ENCODE measurements at regions not wholly inside any gene's neighbourhood (a gene's known extent, or its start where the extent isn't known, plus 50 kb on each side); places are given as distances from the start of the nearest gene placed in this dataset.

- Histone ChIP-seq H3K4me3 (ENCODE audit: low read depth, low read length) (no peak overlapping the region), H3K4me1 (no peaks in the 10 kb centered on the region), H3K36me3 (ENCODE audit: control insufficient read depth, insufficient read depth, low read length) (no peaks in the 10 kb centered on the region), H3K9me3 (no peaks in the 10 kb centered on the region), H3K27me3 (replicated peaks; ENCODE audit: control insufficient read depth, insufficient read depth, low read length) (no peaks in the 10 kb centered on the region)
- Mint-ChIP-seq H3K27me3 (ENCODE audit: insufficient read depth, unreplicated experiment) (peaks cover 3% of the 10 kb centered on the region), H3K36me3 (ENCODE audit: insufficient read depth, unreplicated experiment) (no peaks in the 10 kb centered on the region), H3K27ac (ENCODE audit: unreplicated experiment) (no peak overlapping the region), H3K4me3 (ENCODE audit: unreplicated experiment) (no peak overlapping the region), H3K9me3 (ENCODE audit: unreplicated experiment) (no peaks in the 10 kb centered on the region), H3K4me1 (ENCODE audit: low read depth, unreplicated experiment) (no peaks in the 10 kb centered on the region)
- intact Hi-C loops (cut with micrococcal nuclease; ENCODE audit: unreplicated experiment), result no loop called here
- BruUV-seq (replicated peaks), result no TSS peak
- ChIA-PET CTCF (no interaction called here), POLR2A (no interaction called here)
- TF ChIP-seq CTCF (IDR thresholded peaks at IDR 0.05; ENCODE audit: insufficient read depth in 1 of 2, low read depth in 1 of 2, low read length in 1 of 2, severe bottlenecking in 1 of 2, unreplicated experiment in 1 of 2), result no peak
- no peak for DNase-seq
Measured at GRCh38 chr3:99069973-99070372, 168.5 kb upstream of the DCBLD2 start.

- Mint-ChIP-seq H3K9me3 (ENCODE audit: unreplicated experiment) (no peaks in the 10 kb centered on the region), H3K36me3 (ENCODE audit: insufficient read depth, unreplicated experiment) (no peaks in the 10 kb centered on the region), H3K4me1 (ENCODE audit: low read depth, unreplicated experiment) (no peaks in the 10 kb centered on the region), H3K4me3 (ENCODE audit: unreplicated experiment) (no peak overlapping the region), H3K27ac (ENCODE audit: unreplicated experiment) (no peak overlapping the region), H3K27me3 (ENCODE audit: insufficient read depth, unreplicated experiment) (peaks cover 6% of the 10 kb centered on the region)
- no peaks in the 10 kb centered on the region for H3K4me1 ChIP-seq
- H3K4me3 ChIP-seq (ENCODE audit: low read depth, low read length), result no peak overlapping the region
- H3K27me3 ChIP-seq (replicated peaks; ENCODE audit: control insufficient read depth, insufficient read depth, low read length), result no peaks in the 10 kb centered on the region
- ChIA-PET CTCF (no interaction called here), POLR2A (no interaction called here)
- no peak for DNase-seq
- no TSS peak for BruUV-seq (replicated peaks)
- H3K36me3 ChIP-seq (ENCODE audit: control insufficient read depth, insufficient read depth, low read length), result no peaks in the 10 kb centered on the region
- H3K9me3 ChIP-seq, result no peaks in the 10 kb centered on the region
- intact Hi-C loops (cut with micrococcal nuclease; ENCODE audit: unreplicated experiment), result no loop called here
- no peak for TF ChIP-seq CTCF (IDR thresholded peaks at IDR 0.05; ENCODE audit: insufficient read depth in 1 of 2, low read depth in 1 of 2, low read length in 1 of 2, severe bottlenecking in 1 of 2, unreplicated experiment in 1 of 2)
Measured at GRCh38 chr3:99066863-99067262, 165.4 kb upstream of the DCBLD2 start.

- no peak for TF ChIP-seq CTCF (IDR thresholded peaks at IDR 0.05; ENCODE audit: insufficient read depth in 1 of 2, low read depth in 1 of 2, low read length in 1 of 2, severe bottlenecking in 1 of 2, unreplicated experiment in 1 of 2)
- no peaks in the 10 kb centered on the region for H3K4me1 ChIP-seq
- no peaks in the 10 kb centered on the region for H3K9me3 Mint-ChIP-seq (ENCODE audit: unreplicated experiment)
- no peaks in the 10 kb centered on the region for H3K27me3 ChIP-seq (replicated peaks; ENCODE audit: control insufficient read depth, insufficient read depth, low read length)
- no peaks in the 10 kb centered on the region for H3K36me3 ChIP-seq (ENCODE audit: control insufficient read depth, insufficient read depth, low read length)
- ChIA-PET CTCF (no interaction called here), POLR2A (no interaction called here)
- H3K27ac Mint-ChIP-seq (ENCODE audit: unreplicated experiment), result no peak overlapping the region
- H3K4me3 ChIP-seq (ENCODE audit: low read depth, low read length), result no peak overlapping the region
- intact Hi-C loops (cut with micrococcal nuclease; ENCODE audit: unreplicated experiment), result no loop called here
- H3K27me3 Mint-ChIP-seq (ENCODE audit: insufficient read depth, unreplicated experiment), result peaks cover 7% of the 10 kb centered on the region
- BruUV-seq (replicated peaks), result no TSS peak
- no peak overlapping the region for H3K4me3 Mint-ChIP-seq (ENCODE audit: unreplicated experiment)
- no peaks in the 10 kb centered on the region for H3K9me3 ChIP-seq
- no peak for DNase-seq
- H3K36me3 Mint-ChIP-seq (ENCODE audit: insufficient read depth, unreplicated experiment), result no peaks in the 10 kb centered on the region
- no peaks in the 10 kb centered on the region for H3K4me1 Mint-ChIP-seq (ENCODE audit: low read depth, unreplicated experiment)
Measured at GRCh38 chr3:99049164-99049563, 147.7 kb upstream of the DCBLD2 start.

Data from Caco-2 (cell line).